ENCODE measurements at regions not wholly inside any gene's neighbourhood (a gene's known extent, or its start where the extent isn't known, plus 50 kb on each side); places are given as distances from the start of the nearest gene placed in this dataset.

DNA sequence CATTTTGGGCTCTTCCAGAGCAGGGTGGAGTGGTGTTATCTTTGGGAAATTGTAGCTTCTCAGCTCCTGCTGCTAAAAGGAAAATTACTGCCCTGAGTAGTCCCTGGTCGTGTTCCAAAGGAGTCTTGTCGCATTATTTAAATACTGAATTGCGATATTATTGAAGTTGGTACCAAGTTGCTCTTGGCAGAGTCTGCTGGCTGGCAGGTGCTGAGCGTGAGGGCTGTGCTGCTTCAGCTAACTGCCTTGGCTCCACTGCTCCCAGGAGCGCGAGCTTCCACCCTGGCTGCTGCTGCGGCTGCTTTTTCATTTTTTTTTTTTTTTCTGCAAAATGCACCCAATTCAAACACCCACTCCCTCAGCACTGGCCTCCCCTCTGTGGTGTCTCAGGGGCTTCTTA, 289.8 kb downstream of the MAF start:
- Mint-ChIP-seq H3K27ac (no peak overlapping the region), H3K4me3 (no peak overlapping the region), H3K36me3 (ENCODE audit: low read depth) (peaks cover 5% of the 10 kb centered on the region; the same call in 1 of the 2 replicates), H3K4me1 (ENCODE audit: low read depth) (no peaks in the 10 kb centered on the region), H3K27me3 (ENCODE audit: insufficient read depth) (peaks cover 2% of the 10 kb centered on the region; the same call in 1 of the 2 replicates), H3K9me3 (peaks cover 62% of the 10 kb centered on the region)
- DNase-seq: no peak
- TF ChIP-seq, protein P1, sequence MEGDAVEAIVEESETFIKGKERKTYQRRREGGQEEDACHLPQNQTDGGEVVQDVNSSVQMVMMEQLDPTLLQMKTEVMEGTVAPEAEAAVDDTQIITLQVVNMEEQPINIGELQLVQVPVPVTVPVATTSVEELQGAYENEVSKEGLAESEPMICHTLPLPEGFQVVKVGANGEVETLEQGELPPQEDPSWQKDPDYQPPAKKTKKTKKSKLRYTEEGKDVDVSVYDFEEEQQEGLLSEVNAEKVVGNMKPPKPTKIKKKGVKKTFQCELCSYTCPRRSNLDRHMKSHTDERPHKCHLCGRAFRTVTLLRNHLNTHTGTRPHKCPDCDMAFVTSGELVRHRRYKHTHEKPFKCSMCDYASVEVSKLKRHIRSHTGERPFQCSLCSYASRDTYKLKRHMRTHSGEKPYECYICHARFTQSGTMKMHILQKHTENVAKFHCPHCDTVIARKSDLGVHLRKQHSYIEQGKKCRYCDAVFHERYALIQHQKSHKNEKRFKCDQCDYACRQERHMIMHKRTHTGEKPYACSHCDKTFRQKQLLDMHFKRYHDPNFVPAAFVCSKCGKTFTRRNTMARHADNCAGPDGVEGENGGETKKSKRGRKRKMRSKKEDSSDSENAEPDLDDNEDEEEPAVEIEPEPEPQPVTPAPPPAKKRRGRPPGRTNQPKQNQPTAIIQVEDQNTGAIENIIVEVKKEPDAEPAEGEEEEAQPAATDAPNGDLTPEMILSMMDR (IDR thresholded peaks at IDR 0.05): no peak

- H3K4me1 Mint-ChIP-seq (ENCODE audit: low read depth): no peaks in the 10 kb centered on the region
- H3K27ac Mint-ChIP-seq: no peak overlapping the region
- no peak for DNase-seq
- H3K9me3 Mint-ChIP-seq: peaks cover 70% of the 10 kb centered on the region
- H3K27me3 Mint-ChIP-seq (ENCODE audit: insufficient read depth): peaks cover 5% of the 10 kb centered on the region
- H3K4me3 Mint-ChIP-seq: no peak overlapping the region
- H3K36me3 Mint-ChIP-seq (ENCODE audit: low read depth): peaks cover 5% of the 10 kb centered on the region; the same call in 1 of the 2 replicates
- TF ChIP-seq, protein P1 (IDR thresholded peaks at IDR 0.05): no peak
These were observed 290.9 kb downstream of the MAF start for GRCh38 chr16:79309606-79310005.

GRCh38 chr16:79307214-79307613, 293.3 kb downstream of the MAF start:
- Mint-ChIP-seq H3K4me1 (ENCODE audit: low read depth) (no peaks in the 10 kb centered on the region), H3K4me3 (no peak overlapping the region), H3K36me3 (ENCODE audit: low read depth) (peaks cover 5% of the 10 kb centered on the region; the same call in 1 of the 2 replicates), H3K27me3 (ENCODE audit: insufficient read depth) (peaks cover 5% of the 10 kb centered on the region), H3K27ac (no peak overlapping the region), H3K9me3 (peaks cover 69% of the 10 kb centered on the region)
- DNase-seq: no peak
- TF ChIP-seq, protein P1 (IDR thresholded peaks at IDR 0.05): no peak

DNA sequence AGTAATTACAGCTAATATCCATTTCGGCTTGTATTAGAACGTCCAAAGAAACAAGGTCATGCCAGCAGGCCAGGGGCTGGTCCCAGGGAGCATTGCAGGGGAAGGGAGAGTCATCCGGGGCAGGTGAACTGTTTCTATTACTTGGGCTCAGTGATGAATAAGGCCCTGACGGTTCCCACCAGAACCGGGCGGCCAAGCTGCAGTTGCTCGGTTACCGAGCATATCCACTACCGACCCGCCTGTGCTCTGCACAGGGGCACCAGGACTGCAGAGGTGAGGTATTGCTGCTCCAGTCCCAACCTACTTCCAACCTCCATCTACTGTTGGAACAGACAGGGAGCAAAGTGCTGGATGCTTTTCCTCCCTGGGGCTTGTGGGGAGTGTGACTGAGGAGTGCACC, 295.5 kb downstream of the MAF start:
- Mint-ChIP-seq H3K27ac (no peak overlapping the region), H3K4me1 (ENCODE audit: low read depth) (no peaks in the 10 kb centered on the region), H3K27me3 (ENCODE audit: insufficient read depth) (peaks cover 3% of the 10 kb centered on the region), H3K9me3 (peaks cover 53% of the 10 kb centered on the region), H3K36me3 (ENCODE audit: low read depth) (peaks cover 2% of the 10 kb centered on the region; the same call in 1 of the 2 replicates), H3K4me3 (no peak overlapping the region)
- DNase-seq: no peak
- TF ChIP-seq, protein P1 (IDR thresholded peaks at IDR 0.05): no peak

- no peak overlapping the region for H3K4me3 Mint-ChIP-seq
- no peaks in the 10 kb centered on the region for H3K36me3 Mint-ChIP-seq (ENCODE audit: low read depth)
- no peak for DNase-seq
- peaks cover 3% of the 10 kb centered on the region for H3K27me3 Mint-ChIP-seq (ENCODE audit: insufficient read depth)
- no peaks in the 10 kb centered on the region for H3K4me1 Mint-ChIP-seq (ENCODE audit: low read depth)
- peaks cover 51% of the 10 kb centered on the region for H3K9me3 Mint-ChIP-seq
- H3K27ac Mint-ChIP-seq: no peak overlapping the region
- TF ChIP-seq, protein P1 (IDR thresholded peaks at IDR 0.05): no peak
These were observed 296.6 kb downstream of the MAF start for GRCh38 chr16:79303959-79304387.

- no peak overlapping the region for H3K27ac Mint-ChIP-seq
- TF ChIP-seq, protein P1 (IDR thresholded peaks at IDR 0.05): no peak
- H3K27me3 Mint-ChIP-seq (ENCODE audit: insufficient read depth): peaks cover 3% of the 10 kb centered on the region
- peaks cover 56% of the 10 kb centered on the region for H3K9me3 Mint-ChIP-seq
- no peaks in the 10 kb centered on the region for H3K4me1 Mint-ChIP-seq (ENCODE audit: low read depth)
- H3K4me3 Mint-ChIP-seq: no peak overlapping the region
- DNase-seq: no peak
- no peaks in the 10 kb centered on the region for H3K36me3 Mint-ChIP-seq (ENCODE audit: low read depth)
These were observed 297.3 kb downstream of the MAF start for GRCh38 chr16:79303206-79303605.

All from HFFc6 (cell line).